DOHH2 (cell line): ENCODE measurements at regions not wholly inside any gene's neighbourhood (a gene's known extent, or its start where the extent isn't known, plus 50 kb on each side); places are given as distances from the start of the nearest gene placed in this dataset.

Experiments used
- EZH2phosphoT487 ChIP-seq: fragments of 200-600 bp; sonication (generic); IDR thresholded peaks from 2 replicates; pipeline ENCODE4 v1.6.1; 2017; ENCODE audit warnings: borderline replicate concordance, mild to moderate bottlenecking, antibody characterized with exemption, low read length, moderate library complexity, mixed read lengths
- TF ChIP-seq, protein P1 (sequence below): fragments of 200-600 bp; sonication (generic); IDR thresholded peaks from one replicate; pipeline ENCODE4 v1.5.1; 2014; ENCODE audit warnings: antibody characterized with exemption, mild to moderate bottlenecking, low read depth, low read length; ENCODE audit not compliant: poor library complexity, severe bottlenecking

DNA sequence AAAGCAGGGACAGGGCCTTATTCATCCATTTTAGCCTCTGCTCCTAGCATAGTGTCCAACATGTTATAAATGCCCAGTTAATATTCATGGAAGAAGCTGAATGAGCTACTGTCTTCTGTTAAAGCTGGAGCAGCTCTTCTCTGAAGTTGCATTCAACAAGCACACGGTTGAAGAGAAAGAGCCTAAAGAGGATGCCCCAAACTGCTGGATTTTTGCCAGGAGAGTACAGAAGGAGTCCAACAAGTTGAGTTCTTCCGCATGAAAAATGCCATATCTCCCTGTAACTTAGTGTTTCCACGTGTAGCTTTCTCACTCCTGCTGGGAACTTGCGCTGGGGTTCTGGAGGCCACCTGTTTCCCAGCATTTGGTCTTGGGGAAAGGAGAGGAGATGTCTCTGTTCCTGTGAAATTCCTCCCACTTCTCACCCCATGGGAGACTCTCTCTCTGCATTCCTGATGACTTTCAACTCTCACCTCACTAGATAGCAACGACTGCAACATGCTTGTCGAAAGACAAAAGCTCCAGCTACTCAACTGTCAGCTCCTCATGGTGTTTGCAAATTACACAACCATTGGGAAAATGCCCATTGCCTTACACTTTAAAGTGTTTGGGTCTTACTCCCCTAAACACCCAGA is 122.8 kb downstream of the KIF4B start:
- TF ChIP-seq, protein P1, sequence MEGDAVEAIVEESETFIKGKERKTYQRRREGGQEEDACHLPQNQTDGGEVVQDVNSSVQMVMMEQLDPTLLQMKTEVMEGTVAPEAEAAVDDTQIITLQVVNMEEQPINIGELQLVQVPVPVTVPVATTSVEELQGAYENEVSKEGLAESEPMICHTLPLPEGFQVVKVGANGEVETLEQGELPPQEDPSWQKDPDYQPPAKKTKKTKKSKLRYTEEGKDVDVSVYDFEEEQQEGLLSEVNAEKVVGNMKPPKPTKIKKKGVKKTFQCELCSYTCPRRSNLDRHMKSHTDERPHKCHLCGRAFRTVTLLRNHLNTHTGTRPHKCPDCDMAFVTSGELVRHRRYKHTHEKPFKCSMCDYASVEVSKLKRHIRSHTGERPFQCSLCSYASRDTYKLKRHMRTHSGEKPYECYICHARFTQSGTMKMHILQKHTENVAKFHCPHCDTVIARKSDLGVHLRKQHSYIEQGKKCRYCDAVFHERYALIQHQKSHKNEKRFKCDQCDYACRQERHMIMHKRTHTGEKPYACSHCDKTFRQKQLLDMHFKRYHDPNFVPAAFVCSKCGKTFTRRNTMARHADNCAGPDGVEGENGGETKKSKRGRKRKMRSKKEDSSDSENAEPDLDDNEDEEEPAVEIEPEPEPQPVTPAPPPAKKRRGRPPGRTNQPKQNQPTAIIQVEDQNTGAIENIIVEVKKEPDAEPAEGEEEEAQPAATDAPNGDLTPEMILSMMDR = no peak
- no peak for TF ChIP-seq EZH2phosphoT487
